ENCODE measurements at regions not wholly inside any gene's neighbourhood (a gene's known extent, or its start where the extent isn't known, plus 50 kb on each side); places are given as distances from the start of the nearest gene placed in this dataset.

GRCh38 chr11:38819981-38820380 is 2221.9 kb upstream of the RAG2 start:
- TF ChIP-seq, protein P1, sequence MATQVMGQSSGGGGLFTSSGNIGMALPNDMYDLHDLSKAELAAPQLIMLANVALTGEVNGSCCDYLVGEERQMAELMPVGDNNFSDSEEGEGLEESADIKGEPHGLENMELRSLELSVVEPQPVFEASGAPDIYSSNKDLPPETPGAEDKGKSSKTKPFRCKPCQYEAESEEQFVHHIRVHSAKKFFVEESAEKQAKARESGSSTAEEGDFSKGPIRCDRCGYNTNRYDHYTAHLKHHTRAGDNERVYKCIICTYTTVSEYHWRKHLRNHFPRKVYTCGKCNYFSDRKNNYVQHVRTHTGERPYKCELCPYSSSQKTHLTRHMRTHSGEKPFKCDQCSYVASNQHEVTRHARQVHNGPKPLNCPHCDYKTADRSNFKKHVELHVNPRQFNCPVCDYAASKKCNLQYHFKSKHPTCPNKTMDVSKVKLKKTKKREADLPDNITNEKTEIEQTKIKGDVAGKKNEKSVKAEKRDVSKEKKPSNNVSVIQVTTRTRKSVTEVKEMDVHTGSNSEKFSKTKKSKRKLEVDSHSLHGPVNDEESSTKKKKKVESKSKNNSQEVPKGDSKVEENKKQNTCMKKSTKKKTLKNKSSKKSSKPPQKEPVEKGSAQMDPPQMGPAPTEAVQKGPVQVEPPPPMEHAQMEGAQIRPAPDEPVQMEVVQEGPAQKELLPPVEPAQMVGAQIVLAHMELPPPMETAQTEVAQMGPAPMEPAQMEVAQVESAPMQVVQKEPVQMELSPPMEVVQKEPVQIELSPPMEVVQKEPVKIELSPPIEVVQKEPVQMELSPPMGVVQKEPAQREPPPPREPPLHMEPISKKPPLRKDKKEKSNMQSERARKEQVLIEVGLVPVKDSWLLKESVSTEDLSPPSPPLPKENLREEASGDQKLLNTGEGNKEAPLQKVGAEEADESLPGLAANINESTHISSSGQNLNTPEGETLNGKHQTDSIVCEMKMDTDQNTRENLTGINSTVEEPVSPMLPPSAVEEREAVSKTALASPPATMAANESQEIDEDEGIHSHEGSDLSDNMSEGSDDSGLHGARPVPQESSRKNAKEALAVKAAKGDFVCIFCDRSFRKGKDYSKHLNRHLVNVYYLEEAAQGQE (IDR thresholded peaks at IDR 0.05; ENCODE audit: low read depth, low read length) = no peak
- no peak for TF ChIP-seq CHD4 (IDR thresholded peaks at IDR 0.05)
- TF ChIP-seq TCF12 (IDR thresholded peaks at IDR 0.05; ENCODE audit: low read depth, low read length) = no peak
- no peak for TF ChIP-seq BMI1 (IDR thresholded peaks at IDR 0.05; ENCODE audit: borderline replicate concordance)
- no peak for TF ChIP-seq MYC (IDR thresholded peaks at IDR 0.05; ENCODE audit: insufficient read depth, insufficient read length, insufficient replicate concordance, low read length, severe bottlenecking)

Measured in GM12878 (cell line).